A673 (cell line): ENCODE measurements at regions not wholly inside any gene's neighbourhood (a gene's known extent, or its start where the extent isn't known, plus 50 kb on each side); places are given as distances from the start of the nearest gene placed in this dataset.

ENCODE experiments used
- EZH2 ChIP-seq: fragments of 200-600 bp; sonication (generic); IDR thresholded peaks from 2 replicates; pipeline ENCODE4 v1.6.1; 2017; ENCODE audit warnings: borderline replicate concordance, low read depth, mild to moderate bottlenecking, mixed read lengths, antibody characterized with exemption, low read length; ENCODE audit not compliant: poor library complexity, severe bottlenecking
- TF ChIP-seq, protein P1 (sequence below): fragments of 300-800, 200-600 bp; sonication (generic); conservative IDR thresholded peaks from 2 replicates; pipeline ENCODE4 v1.5.1; 2017; ENCODE audit warnings: low read depth, mild to moderate bottlenecking, antibody characterized with exemption, low read length, moderate library complexity, mixed read lengths

- no peak for TF ChIP-seq EZH2
- TF ChIP-seq, protein P1, sequence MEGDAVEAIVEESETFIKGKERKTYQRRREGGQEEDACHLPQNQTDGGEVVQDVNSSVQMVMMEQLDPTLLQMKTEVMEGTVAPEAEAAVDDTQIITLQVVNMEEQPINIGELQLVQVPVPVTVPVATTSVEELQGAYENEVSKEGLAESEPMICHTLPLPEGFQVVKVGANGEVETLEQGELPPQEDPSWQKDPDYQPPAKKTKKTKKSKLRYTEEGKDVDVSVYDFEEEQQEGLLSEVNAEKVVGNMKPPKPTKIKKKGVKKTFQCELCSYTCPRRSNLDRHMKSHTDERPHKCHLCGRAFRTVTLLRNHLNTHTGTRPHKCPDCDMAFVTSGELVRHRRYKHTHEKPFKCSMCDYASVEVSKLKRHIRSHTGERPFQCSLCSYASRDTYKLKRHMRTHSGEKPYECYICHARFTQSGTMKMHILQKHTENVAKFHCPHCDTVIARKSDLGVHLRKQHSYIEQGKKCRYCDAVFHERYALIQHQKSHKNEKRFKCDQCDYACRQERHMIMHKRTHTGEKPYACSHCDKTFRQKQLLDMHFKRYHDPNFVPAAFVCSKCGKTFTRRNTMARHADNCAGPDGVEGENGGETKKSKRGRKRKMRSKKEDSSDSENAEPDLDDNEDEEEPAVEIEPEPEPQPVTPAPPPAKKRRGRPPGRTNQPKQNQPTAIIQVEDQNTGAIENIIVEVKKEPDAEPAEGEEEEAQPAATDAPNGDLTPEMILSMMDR: no peak
Measured at GRCh38 chr5:68122439-68123328, 92.9 kb upstream of the PIK3R1 start.
